ENCODE measurements at regions not wholly inside any gene's neighbourhood (a gene's known extent, or its start where the extent isn't known, plus 50 kb on each side); places are given as distances from the start of the nearest gene placed in this dataset.

DNA sequence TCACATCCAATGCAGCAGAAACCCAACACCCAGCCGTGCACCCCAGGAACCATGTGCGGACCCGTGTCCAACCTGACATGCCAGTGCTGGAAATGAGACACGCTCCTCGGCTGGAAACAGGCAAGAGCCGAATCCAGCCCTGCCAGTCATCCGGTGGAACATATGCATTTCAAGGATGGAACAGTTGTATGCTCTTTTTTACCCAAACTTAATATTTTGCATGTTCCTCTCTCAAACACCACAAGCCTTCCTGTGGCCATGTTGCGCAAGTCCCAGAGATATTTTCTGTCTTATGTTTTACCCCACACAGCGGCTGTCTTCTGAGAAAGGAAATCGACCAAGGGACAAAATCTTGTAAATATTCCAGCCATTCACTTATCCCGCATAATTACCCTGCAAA, 196.9 kb downstream of the BCL11B start:
- no peak for DNase-seq

- no peak for DNase-seq
Observed at GRCh38 chr14:99075771-99076375, 196.1 kb downstream of the BCL11B start.

DNA sequence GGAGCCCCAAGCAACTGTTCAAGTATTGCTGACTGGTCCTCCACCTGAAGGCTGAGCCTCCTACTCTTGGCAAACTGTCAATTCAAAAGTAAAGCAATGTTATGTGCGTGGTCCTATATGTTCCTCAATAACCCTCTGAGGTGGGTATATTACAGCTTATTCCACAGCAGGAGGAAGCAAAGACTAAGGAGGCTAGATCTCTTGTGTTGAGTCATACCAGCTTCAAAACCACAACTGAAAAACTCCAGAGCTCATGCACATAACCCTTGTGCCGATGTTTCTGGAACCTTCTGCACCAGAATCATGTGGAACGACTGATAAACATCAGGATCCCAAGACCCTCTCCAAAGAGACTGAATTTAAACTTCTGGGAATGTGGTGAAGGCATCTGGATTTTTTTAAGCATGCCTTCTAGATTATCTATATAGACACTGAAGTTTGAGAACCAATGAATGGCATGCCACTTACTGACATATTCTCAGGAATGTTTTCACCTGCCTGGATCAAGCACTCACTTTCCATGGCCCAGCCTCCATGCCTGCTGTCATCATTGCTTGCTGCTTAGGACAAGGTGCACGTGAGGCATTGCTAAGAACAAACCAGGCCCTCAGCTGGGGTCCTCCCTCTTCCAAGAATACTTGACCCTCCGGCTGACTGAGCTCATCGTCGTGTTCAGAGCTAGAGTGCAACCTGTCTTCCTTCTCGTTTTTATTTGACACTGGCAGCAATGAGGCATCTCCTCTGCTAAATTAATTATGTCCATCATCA, 194.7 kb downstream of the BCL11B start:
- DNase-seq, result no peak

DNA sequence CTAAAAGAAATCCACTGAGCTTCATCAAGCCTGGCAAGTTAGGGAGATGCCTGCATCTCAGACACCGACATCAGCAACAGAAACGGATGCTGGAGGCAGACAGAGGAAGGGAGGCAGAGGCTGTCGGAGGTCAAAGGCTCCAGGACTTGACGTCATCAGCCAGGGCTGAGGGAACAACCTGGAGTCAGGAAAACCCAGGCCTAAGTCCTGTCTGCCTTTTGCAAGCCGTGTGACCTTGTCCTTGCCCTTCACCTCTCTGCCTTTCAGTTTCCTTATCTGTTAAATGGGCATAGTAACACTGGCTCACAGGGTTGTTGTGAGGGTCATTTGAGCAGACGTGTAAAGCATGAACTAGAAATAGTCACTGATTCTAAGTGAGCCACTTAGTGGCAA, 194.2 kb downstream of the BCL11B start:
- no peak for DNase-seq

DNA sequence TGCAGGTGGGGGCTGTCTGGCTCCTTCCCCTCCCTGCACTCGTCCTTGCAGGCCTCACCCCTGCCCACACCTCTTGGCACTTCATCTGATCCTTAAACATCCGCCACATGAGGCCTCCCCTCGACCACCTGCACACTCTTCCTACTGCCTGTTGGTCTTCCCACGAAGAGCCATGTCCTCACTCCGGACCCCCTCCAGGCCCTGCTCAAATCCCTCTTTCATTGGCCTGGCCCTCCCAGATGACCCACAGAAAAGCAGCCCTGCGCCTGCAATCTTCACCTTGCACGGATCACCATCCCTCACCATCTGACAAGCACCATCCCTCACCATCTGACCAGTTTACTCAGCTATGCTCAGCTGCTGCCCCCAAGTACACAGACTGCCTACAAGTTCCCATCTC, 193.6 kb downstream of the BCL11B start:
- no peak for DNase-seq

- no peak for DNase-seq
Observed at GRCh38 chr14:99079061-99079727, 192.8 kb downstream of the BCL11B start.

GRCh38 chr14:99080306-99080705, 191.7 kb downstream of the BCL11B start:
- no peak for DNase-seq

- DNase-seq, result no peak
Observed at GRCh38 chr14:99081156-99081765, 190.7 kb downstream of the BCL11B start.

DNA sequence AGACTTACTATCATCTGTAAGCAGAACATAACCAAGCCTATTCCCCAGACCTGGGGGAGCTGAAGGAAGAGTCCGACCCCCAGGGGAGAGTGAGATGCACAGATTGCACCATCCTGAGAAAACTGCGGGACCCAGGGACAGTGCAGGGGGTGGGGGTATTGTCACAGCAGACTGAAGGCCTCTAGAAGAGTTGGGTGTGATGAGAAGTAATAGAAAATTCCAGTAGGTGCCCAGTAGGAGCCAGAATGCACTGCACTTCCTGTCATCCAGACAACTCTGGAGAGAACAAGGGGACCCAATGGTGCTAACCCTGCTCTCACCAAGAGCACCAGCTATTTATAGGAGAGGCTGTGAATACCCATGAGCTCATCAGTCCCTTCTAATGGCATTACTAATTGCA, 190.1 kb downstream of the BCL11B start:
- no peak for DNase-seq

DNA sequence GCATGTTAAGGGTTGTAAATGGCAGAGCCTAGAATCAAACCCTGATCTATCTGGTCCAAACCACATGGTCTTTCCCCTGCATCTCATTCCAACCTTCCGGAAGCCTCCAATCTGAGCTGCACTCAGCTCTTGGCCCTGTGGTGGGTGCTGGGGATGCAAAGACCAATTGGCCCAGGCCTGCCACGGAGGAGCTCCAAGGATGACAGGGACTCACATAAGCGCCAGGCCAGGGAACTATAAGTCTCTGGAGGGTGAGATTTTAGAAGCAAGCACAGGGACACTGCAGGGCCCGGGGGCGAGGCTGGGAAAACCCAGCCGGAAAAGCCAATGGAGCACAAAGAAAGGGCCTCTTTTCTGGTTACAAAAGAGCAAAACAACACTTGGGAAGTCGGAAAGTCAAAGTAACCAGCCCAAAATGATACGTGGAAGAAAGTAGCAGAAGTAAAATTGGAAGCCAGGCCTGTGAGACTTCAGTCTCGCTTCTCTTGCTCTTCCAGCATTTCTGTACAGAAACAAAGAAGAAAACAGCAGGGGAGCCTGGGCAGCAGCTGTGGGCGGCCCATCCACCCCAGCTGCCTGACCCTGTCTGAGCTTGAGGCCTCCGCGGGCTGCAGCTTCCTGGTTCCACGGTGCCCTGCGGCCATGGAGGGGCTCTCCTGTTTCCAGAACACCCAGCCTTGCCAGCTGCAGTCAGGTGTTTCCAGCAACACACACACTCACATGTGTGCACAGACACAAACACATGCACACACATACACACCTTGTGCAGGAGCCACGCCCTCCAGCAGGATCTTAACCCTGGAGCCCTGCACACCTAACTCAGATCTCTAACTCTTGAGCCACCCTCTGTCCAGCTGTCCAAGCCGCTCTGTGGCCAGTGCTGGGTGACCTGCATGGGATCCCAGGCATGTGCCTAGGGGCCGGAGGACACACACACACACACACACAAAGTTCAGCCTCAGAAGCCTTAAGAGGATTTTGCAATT, 178.2 kb downstream of the BCL11B start:
- DNase-seq, result no peak

DNA sequence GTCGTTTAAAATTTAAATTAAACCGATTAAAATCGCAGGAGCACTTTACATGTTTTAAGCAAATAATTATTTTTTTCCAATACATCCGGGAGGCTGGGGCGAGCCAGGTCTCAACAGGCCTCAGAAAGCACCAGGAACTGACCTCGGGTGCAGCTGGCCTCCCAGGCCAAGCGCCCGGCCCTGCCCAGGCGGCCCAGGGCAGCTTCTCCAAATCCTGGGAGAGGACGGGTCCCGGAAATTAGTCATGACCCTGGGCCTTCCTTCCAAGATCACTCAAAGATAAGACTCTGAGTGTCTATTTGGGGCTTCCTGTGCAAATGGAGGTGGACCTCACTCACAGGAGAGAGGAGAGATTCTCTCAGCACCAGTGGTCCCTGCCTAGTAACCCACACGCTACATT, 177.1 kb downstream of the BCL11B start:
- DNase-seq, result no peak

GRCh38 chr14:99095369-99095768, 176.6 kb downstream of the BCL11B start:
- DNase-seq, result no peak

- no peak for DNase-seq
Observed at GRCh38 chr14:99098199-99098598, 173.8 kb downstream of the BCL11B start.

- no peak for DNase-seq
Observed at GRCh38 chr14:99099051-99099787, 172.8 kb downstream of the BCL11B start.

DNA sequence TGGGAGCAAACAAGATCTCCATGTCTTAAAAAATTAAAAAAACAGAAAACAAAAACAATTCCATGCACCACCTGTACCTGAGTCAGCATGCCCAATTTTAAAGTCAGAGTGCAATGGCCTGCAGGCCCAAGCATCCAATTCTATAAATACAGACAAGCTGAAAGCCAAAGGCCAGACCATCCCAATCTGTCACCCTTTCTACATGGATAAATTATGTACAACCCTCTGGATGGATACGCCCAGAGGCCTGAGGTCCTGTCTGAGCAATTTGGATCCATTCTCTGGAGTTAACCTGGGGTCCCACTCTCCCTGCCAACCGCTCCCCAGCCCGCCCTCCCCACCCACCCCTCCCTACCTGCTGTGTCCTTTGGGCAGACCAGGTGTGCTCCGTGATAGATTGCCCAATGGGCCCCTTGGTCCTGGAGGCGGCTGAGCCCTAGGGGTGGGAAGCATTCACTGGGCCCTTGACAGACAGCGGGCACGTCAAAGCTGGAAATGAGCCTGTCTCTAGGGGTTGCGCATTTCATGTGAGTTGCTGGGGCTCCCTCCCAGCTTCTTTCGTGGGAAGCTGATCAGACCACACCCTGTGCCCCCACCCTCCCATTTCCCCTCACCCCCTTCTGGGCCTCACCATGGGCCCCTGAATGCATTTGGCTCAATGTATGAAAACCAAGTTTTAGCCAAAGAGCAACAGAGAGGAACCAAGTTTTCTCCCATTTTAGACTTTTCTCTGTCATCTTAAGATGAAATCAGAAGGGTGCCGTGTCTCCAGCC, 171.3 kb downstream of the BCL11B start:
- no peak for DNase-seq

DNA sequence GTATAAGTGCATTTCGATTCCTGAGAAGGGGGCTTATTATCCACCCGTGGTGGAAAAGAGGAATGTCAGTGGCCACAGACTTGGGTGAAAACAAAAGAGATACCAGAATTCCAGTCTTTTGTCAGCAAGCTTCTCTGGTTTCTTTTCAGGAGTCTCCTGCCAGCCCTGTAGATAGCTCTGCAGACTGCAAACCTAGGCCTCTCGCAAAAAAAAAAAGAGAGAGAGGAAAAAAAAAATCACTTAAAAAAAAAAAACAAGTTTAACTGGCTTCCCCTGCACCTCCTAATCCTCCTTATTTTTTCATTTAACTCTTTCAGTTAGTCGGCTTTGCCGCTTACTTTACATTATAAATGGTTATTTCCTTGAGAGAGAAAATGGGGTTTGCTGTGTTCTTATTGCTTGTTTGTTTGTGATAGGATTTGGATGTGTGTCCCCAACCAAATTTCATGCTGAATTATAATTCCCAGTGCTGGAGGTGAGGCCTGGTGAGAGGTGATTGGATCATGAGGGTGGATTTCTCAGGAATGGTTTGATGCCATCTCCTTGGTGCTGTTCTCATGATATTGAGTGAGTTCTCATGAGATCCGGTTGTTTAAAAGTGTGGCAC, 170.0 kb downstream of the BCL11B start:
- DNase-seq, result no peak

- no peak for DNase-seq
Observed at GRCh38 chr14:99116741-99117295, 155.2 kb downstream of the BCL11B start.

DNA sequence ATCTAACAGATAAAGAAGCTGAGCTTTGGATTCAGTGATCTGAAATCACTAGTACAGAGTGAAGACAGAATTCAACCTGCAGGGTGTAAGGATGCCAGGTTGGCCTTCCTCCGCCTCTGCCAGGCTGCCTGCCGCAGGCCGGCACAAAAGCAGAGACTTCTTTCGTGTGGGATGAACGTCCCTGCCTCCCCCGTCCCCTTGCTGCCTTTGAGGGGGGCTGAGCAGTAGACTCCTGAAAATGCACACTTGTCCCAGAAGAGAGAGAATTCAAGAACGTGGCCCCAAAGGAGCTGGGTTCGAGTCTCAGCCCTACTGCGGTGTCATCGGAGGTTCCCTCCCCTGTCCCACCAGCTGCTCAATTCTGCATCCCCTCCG, 154.3 kb downstream of the BCL11B start:
- DNase-seq, result no peak

GRCh38 chr14:99118046-99118721, 153.8 kb downstream of the BCL11B start:
- no peak for DNase-seq
